Keratinocyte (primary cell): ENCODE measurements at regions not wholly inside any gene's neighbourhood (a gene's known extent, or its start where the extent isn't known, plus 50 kb on each side); places are given as distances from the start of the nearest gene placed in this dataset.

Experiments
- EZH2 ChIP-seq: IDR thresholded peaks from one replicate; pipeline ENCODE4 v1.6.1; 2012; ENCODE audit warnings: inconsistent platforms, mild to moderate bottlenecking, low read length, moderate library complexity
- TF ChIP-seq, protein P1 (sequence below), 3 experiments: IDR thresholded peaks in 1 of 3; conservative IDR thresholded peaks in 1 of 3; optimal IDR thresholded peaks in 1 of 3; 2 replicates in 2 of 3; 3 replicates in 1 of 3; pipeline versions ENCODE3 to v1.5.1; 2011; ENCODE audit warnings: low read length in 3 of 3, mild to moderate bottlenecking in 3 of 3, moderate library complexity in 2 of 3, control low read depth in 1 of 3, inconsistent platforms in 1 of 3; ENCODE audit not compliant: insufficient read depth in 2 of 3; ENCODE audit errors: extremely low read depth in 1 of 3

- no peak for TF ChIP-seq EZH2
- TF ChIP-seq, protein P1, sequence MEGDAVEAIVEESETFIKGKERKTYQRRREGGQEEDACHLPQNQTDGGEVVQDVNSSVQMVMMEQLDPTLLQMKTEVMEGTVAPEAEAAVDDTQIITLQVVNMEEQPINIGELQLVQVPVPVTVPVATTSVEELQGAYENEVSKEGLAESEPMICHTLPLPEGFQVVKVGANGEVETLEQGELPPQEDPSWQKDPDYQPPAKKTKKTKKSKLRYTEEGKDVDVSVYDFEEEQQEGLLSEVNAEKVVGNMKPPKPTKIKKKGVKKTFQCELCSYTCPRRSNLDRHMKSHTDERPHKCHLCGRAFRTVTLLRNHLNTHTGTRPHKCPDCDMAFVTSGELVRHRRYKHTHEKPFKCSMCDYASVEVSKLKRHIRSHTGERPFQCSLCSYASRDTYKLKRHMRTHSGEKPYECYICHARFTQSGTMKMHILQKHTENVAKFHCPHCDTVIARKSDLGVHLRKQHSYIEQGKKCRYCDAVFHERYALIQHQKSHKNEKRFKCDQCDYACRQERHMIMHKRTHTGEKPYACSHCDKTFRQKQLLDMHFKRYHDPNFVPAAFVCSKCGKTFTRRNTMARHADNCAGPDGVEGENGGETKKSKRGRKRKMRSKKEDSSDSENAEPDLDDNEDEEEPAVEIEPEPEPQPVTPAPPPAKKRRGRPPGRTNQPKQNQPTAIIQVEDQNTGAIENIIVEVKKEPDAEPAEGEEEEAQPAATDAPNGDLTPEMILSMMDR (optimal IDR thresholded peaks at IDR 0.05 in 1 of 3, IDR thresholded peaks at IDR 0.05 in 1 of 3, conservative IDR thresholded peaks at IDR 0.05 in 1 of 3; ENCODE audit: extremely low read depth in 1 of 3, insufficient read depth in 2 of 3, low read length in 3 of 3) = no peak
Measured at GRCh38 chr3:193049935-193050334, 132.3 kb upstream of the MB21D2 start.
